WTC11 (cell line): ENCODE measurements at regions not wholly inside any gene's neighbourhood (a gene's known extent, or its start where the extent isn't known, plus 50 kb on each side); places are given as distances from the start of the nearest gene placed in this dataset.

Source experiments
- ATAC-seq: fragments of 200-7000 bp; cut with Tn5 transposase; 2 replicates; pipeline ENCODE4 v1.10.0; 2021; ENCODE audit warnings: mild to moderate bottlenecking, moderate library complexity
- CTCF ChIA-PET: fragments of 300-600 bp; sonication (Branson Sonifier 250); formaldehyde crosslinking; loops from one replicate; lab custom pipeline; 2021; ENCODE audit warnings: antibody characterized with exemption; lab: Charles Lee
- POLR2A ChIA-PET: fragments of 350-600 bp; sonication (Branson Sonifier 250); formaldehyde crosslinking; loops from one replicate; lab custom pipeline; 2021; ENCODE audit warnings: antibody characterized with exemption; lab: Charles Lee
- DNase-seq: peaks from one replicate; pipeline ENCODE4 v3.0.0; 2021; ENCODE audit warnings: low spot score
- H3K27ac Mint-ChIP-seq: 2 replicates; pipeline ENCODE4 v1.8.0; 2021; ENCODE audit warnings: mixed read lengths
- H3K27me3 Mint-ChIP-seq: 2 replicates; pipeline ENCODE4 v1.8.0; 2021; ENCODE audit warnings: low read depth, mild to moderate bottlenecking, moderate library complexity, mixed read lengths
- H3K36me3 Mint-ChIP-seq: 2 replicates; pipeline ENCODE4 v1.8.0; 2021; ENCODE audit warnings: mixed read lengths
- H3K4me1 Mint-ChIP-seq: 2 replicates; pipeline ENCODE4 v1.8.0; 2022; ENCODE audit warnings: mixed read lengths
- H3K4me3 Mint-ChIP-seq: 2 replicates; pipeline ENCODE4 v1.8.0; 2021; ENCODE audit warnings: mild to moderate bottlenecking, moderate library complexity, mixed read lengths
- H3K9me3 Mint-ChIP-seq: 2 replicates; pipeline ENCODE4 v1.8.0; 2021; ENCODE audit warnings: mixed read lengths
- AR ChIP-seq: fragments of 250-450 bp; sonication (Bioruptor Pico); IDR thresholded peaks from 2 replicates; pipeline ENCODE4 v1.9.0; 2021; ENCODE audit warnings: mild to moderate bottlenecking
- ARID4B ChIP-seq: sonication (generic); formaldehyde crosslinking; IDR thresholded peaks from 2 replicates; pipeline ENCODE4 v1.8.0; 2023; ENCODE audit warnings: missing genetic modification reagents, mild to moderate bottlenecking, borderline replicate concordance
- E2F1 ChIP-seq: sonication (generic); formaldehyde crosslinking; IDR thresholded peaks from 2 replicates; pipeline ENCODE4 v1.8.0; 2022; ENCODE audit warnings: mild to moderate bottlenecking, missing genetic modification reagents
- E2F4 ChIP-seq: sonication (generic); formaldehyde crosslinking; IDR thresholded peaks from 2 replicates; pipeline ENCODE4 v1.8.1; 2022; ENCODE audit warnings: low read depth, mild to moderate bottlenecking, moderate library complexity, missing genetic modification reagents, borderline replicate concordance
- HMGXB4 ChIP-seq: sonication (generic); formaldehyde crosslinking; IDR thresholded peaks from 2 replicates; pipeline ENCODE4 v1.8.1; 2023; ENCODE audit warnings: mild to moderate bottlenecking, moderate library complexity, missing genetic modification reagents
- PRDM15 ChIP-seq: sonication (generic); formaldehyde crosslinking; IDR thresholded peaks from 2 replicates; pipeline ENCODE4 v1.8.0; 2022; ENCODE audit warnings: missing genetic modification reagents
- ZNF219 ChIP-seq: sonication (generic); formaldehyde crosslinking; IDR thresholded peaks from 2 replicates; pipeline ENCODE4 v1.8.0; 2023; ENCODE audit warnings: missing genetic modification reagents, mild to moderate bottlenecking, borderline replicate concordance
- ZNF232 ChIP-seq: sonication (generic); formaldehyde crosslinking; IDR thresholded peaks from 2 replicates; pipeline ENCODE4 v1.8.0; 2022; ENCODE audit warnings: mild to moderate bottlenecking, missing genetic modification reagents
- ZNF671 ChIP-seq: fragments of 250-450 bp; sonication (Bioruptor Pico); IDR thresholded peaks from 2 replicates; pipeline ENCODE4 v1.8.0; 2021; ENCODE audit warnings: mild to moderate bottlenecking

- TF ChIP-seq ARID4B (CRISPR knock-in tag), result no peak
Measured at GRCh38 chr5:62149879-62150278, 156.1 kb upstream of the KIF2A start (continued).

- Mint-ChIP-seq H3K9me3 (peaks cover 41% of the 10 kb centered on the region), H3K27ac (no peak overlapping the region), H3K4me3 (no peak overlapping the region), H3K36me3 (peaks cover 22% of the 10 kb centered on the region), H3K27me3 (no peaks in the 10 kb centered on the region; the same call in 1 of the 2 replicates), H3K4me1 (no peaks in the 10 kb centered on the region)
- TF ChIP-seq AR (no peak), PRDM15 (no peak)
- CTCF ChIA-PET, result no interaction called here
- POLR2A ChIA-PET, result no interaction called here
- ATAC-seq, result no peak
- no peak for DNase-seq
Measured at GRCh38 chr5:62152394-62153087, 153.5 kb upstream of the KIF2A start.

- H3K27me3 Mint-ChIP-seq, result no peaks in the 10 kb centered on the region; the same call in 1 of the 2 replicates
- ChIA-PET CTCF (no interaction called here), POLR2A (no interaction called here)
- DNase-seq (no peak), ATAC-seq (no peak)
- H3K36me3 Mint-ChIP-seq, result peaks cover 40% of the 10 kb centered on the region
- no peaks in the 10 kb centered on the region for H3K4me1 Mint-ChIP-seq
- peaks cover 58% of the 10 kb centered on the region for H3K9me3 Mint-ChIP-seq
- H3K27ac Mint-ChIP-seq, result no peak overlapping the region
- no peak overlapping the region for H3K4me3 Mint-ChIP-seq
- TF ChIP-seq ZNF219 (no peak), E2F1 (CRISPR knock-in tag) (no peak), ZNF671 (no peak), E2F4 (no peak), PRDM15 (no peak), ZNF232 (CRISPR knock-in tag) (no peak), HMGXB4 (CRISPR knock-in tag) (no peak)
Measured at GRCh38 chr5:62154758-62155157, 151.2 kb upstream of the KIF2A start.
